Spleen (tissue), 11 donors: ENCODE measurements at regions not wholly inside any gene's neighbourhood (a gene's known extent, or its start where the extent isn't known, plus 50 kb on each side); places are given as distances from the start of the nearest gene placed in this dataset.

Experiments used
- DNase-seq: peaks from one replicate; pipeline ENCODE4 v3.0.0-alpha.2; 2020
- H3K27ac ChIP-seq, 8 donors: fragments of 200-600 bp; sonication (generic) in 7 of 8; 1 replicate in 4 of 8; 2 replicates in 4 of 8; pipeline versions ENCODE4 v1.5.0 to v1.8.0; 2016 to 2021; ENCODE audit warnings: inconsistent platforms in 4 of 8, mild to moderate bottlenecking in 4 of 8, moderate library complexity in 1 of 8
- H3K27me3 ChIP-seq, 7 donors: fragments of 200-600 bp; sonication (generic) in 6 of 7; replicated peaks in 1 of 7; 1 replicate in 4 of 7; 2 replicates in 3 of 7; pipeline versions ENCODE4 v1.5.0 to v1.8.0; 2016 to 2021; ENCODE audit warnings: inconsistent platforms in 3 of 7, mild to moderate bottlenecking in 1 of 7
- H3K36me3 ChIP-seq, 6 donors: fragments of 200-600 bp; sonication (generic) in 5 of 6; 1 replicate in 4 of 6; 2 replicates in 2 of 6; pipeline versions ENCODE4 v1.5.0 to v1.8.0; 2016 to 2021; ENCODE audit warnings: inconsistent platforms in 2 of 6
- H3K4me1 ChIP-seq, 6 donors: fragments of 200-600 bp; sonication (generic) in 5 of 6; 1 replicate in 3 of 6; 2 replicates in 3 of 6; pipeline versions ENCODE4 v1.5.0 to v1.8.0; 2016 to 2021; ENCODE audit warnings: inconsistent platforms in 3 of 6
- H3K4me3 ChIP-seq, 8 donors: fragments of 200-600 bp; sonication (generic) in 7 of 8; 1 replicate in 4 of 8; 2 replicates in 4 of 8; pipeline versions ENCODE4 v1.5.0 to v1.8.0; 2016 to 2021; ENCODE audit warnings: inconsistent platforms in 4 of 8, mild to moderate bottlenecking in 4 of 8, moderate library complexity in 2 of 8
- H3K9me3 ChIP-seq, 8 donors: fragments of 200-600 bp; sonication (generic) in 7 of 8; 1 replicate in 4 of 8; 2 replicates in 4 of 8; pipeline versions ENCODE4 v1.5.0 to v1.8.0; 2016 to 2021; ENCODE audit warnings: inconsistent platforms in 4 of 8
- POLR2A ChIP-seq, 3 donors: fragments of 450-650 bp; IDR thresholded peaks; one replicate each; pipeline ENCODE4 v1.5.1; 2017; ENCODE audit warnings: antibody characterized with exemption in 3 of 3, mild to moderate bottlenecking in 1 of 3
- POLR2AphosphoS5 ChIP-seq, 3 donors: sonication (generic); formaldehyde crosslinking; IDR thresholded peaks; one replicate each; pipeline ENCODE4 v1.5.1; 2017; ENCODE audit warnings: antibody characterized with exemption in 3 of 3
- WGBS, 5 donors: extraction: QIAGEN DNeasy Blood & Tissue Kit in 3 of 5; methylation state at CpG; one replicate each; pipeline versions ENCODE4 v1.1.5 to v1.1.7; 2013 to 2018; 5-methylcytosine and 5-hydroxymethylcytosine counted together
- intact Hi-C: fragments of 100-400 bp; cut with DNase I; formaldehyde crosslinking; loops from one replicate; pipeline ENCODE4 v1.15.0; 2023; ENCODE audit warnings: low total_unique reads
- TF ChIP-seq, protein P1 (sequence below), 11 experiments: fragments of 200-600 bp in 7 of 11; fragments of 450-650 bp in 4 of 11; sonication (generic) in 4 of 11; IDR thresholded peaks in 8 of 11; conservative IDR thresholded peaks in 3 of 11; 1 replicate in 7 of 11; 2 replicates in 4 of 11; pipeline versions ENCODE4 v1.4.0 to v1.8.0; 2016 to 2021; ENCODE audit warnings: antibody characterized with exemption in 11 of 11, inconsistent platforms in 4 of 11, mild to moderate bottlenecking in 1 of 11
- donor health status: healthy with polysubstance abuse.
- donor health status: DM: no; HTN: no; CAD: no; lungs with moderate emphysema.
- donor health status: DM: no; HTN: no; CAD: no.
- donor health status: Bipolar disorder and iron deficiency.
- donor health status: healthy.
- donor health status: DM: no; HTN: no; CAD: no.
- donor health status: DM: yes; HTN: yes; CAD: no.

DNA sequence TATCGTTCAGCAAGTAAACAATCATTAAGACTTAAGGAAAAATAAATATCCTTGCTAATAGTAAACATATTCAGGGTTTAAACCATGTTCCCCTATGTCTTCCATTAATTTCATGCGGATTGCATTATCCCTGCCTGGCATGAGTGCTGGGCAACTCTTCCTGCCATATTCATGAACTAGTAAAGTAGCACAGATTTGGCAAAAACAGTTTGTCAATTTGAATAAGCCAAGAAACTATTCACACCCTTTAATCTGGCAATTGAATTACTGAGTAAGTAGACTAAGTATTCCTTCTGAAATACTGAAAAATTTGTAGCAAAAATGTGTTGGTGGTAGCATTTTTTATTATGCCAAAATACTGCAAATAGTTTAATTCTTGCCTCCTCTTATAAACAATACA, 512.0 kb downstream of the NLGN4X start:
- DNase-seq: no peak
- H3K9me3 ChIP-seq: peaks cover 0 to 14% (median 0%) of the 10 kb centered on the region in 8 donors
- no peak overlapping the region for H3K27ac ChIP-seq
- intact Hi-C loops: no loop called here
- no peaks in the 10 kb centered on the region for H3K36me3 ChIP-seq
- TF ChIP-seq POLR2A (IDR thresholded peaks at IDR 0.05) (no peak), POLR2AphosphoS5 (IDR thresholded peaks at IDR 0.05) (no peak)
- TF ChIP-seq, protein P1, sequence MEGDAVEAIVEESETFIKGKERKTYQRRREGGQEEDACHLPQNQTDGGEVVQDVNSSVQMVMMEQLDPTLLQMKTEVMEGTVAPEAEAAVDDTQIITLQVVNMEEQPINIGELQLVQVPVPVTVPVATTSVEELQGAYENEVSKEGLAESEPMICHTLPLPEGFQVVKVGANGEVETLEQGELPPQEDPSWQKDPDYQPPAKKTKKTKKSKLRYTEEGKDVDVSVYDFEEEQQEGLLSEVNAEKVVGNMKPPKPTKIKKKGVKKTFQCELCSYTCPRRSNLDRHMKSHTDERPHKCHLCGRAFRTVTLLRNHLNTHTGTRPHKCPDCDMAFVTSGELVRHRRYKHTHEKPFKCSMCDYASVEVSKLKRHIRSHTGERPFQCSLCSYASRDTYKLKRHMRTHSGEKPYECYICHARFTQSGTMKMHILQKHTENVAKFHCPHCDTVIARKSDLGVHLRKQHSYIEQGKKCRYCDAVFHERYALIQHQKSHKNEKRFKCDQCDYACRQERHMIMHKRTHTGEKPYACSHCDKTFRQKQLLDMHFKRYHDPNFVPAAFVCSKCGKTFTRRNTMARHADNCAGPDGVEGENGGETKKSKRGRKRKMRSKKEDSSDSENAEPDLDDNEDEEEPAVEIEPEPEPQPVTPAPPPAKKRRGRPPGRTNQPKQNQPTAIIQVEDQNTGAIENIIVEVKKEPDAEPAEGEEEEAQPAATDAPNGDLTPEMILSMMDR (IDR thresholded peaks at IDR 0.05 in 8 of 11, conservative IDR thresholded peaks at IDR 0.05 in 3 of 11): no peak
- WGBS, 5 donors: 65 to 87% (median 78%) methylated on average over 2 of the region's 2 CpGs
- no peak overlapping the region for H3K4me3 ChIP-seq
- no peaks in the 10 kb centered on the region for H3K4me1 ChIP-seq
- H3K27me3 ChIP-seq: no peaks in the 10 kb centered on the region

DNA sequence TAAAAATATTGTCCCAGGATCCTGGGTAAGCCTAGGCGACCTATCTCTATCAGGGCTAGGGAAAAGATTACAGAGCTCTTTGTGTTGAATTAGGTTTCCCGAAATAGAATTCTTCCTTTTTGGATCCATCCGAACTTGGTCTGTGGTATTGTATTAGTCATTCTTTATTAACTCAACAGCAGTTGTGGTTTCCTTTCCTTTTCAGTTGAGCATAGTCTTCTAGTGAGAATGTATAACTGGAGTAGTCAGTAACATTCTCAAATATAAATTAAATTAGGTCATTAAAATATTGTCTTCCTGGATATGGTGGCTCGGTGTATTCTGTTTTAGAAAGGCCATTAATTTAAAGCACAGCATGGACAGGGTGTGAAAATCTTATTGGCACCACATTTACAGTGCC, 520.4 kb downstream of the NLGN4X start:
- intact Hi-C loops: no loop called here
- H3K36me3 ChIP-seq: no peaks in the 10 kb centered on the region
- TF ChIP-seq POLR2AphosphoS5 (IDR thresholded peaks at IDR 0.05): no peak
- TF ChIP-seq, protein P1 (IDR thresholded peaks at IDR 0.05 in 8 of 11, conservative IDR thresholded peaks at IDR 0.05 in 3 of 11): no peak
- TF ChIP-seq POLR2A (IDR thresholded peaks at IDR 0.05): no peak
- WGBS, 5 donors: 27 to 60% (median 48%) methylated on average over 4 of the region's 4 CpGs
- no peak for DNase-seq
- no peak overlapping the region for H3K4me3 ChIP-seq
- no peak overlapping the region for H3K27ac ChIP-seq
- no peaks in the 10 kb centered on the region for H3K9me3 ChIP-seq
- no peaks in the 10 kb centered on the region for H3K27me3 ChIP-seq
- H3K4me1 ChIP-seq: no peaks in the 10 kb centered on the region

DNA sequence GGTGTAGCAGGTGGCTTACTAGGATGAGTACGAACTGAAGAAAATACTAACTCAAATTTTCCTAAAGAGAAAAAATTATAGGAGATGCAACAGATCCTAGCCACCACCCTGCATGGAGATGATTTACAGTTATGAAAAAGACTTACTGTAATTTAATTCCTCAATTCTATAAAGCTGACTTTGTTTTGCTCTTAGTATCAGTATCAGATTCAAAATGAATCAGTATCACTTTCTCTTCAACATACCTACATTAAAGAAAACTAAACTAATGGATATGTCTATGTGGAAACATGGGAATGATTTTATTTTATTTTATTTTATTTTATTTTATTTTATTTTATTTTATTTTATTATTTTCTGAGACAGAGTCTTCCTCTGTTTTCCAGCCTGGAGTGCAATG, 525.8 kb downstream of the NLGN4X start:
- Histone ChIP-seq H3K27me3 (no peaks in the 10 kb centered on the region), H3K9me3 (no peaks in the 10 kb centered on the region), H3K27ac (no peak overlapping the region), H3K4me1 (no peaks in the 10 kb centered on the region), H3K36me3 (no peaks in the 10 kb centered on the region), H3K4me3 (no peak overlapping the region)
- no peak for DNase-seq
- WGBS, 5 donors: 77 to 100% (median 92%) methylated on average over 1 of the region's 1 CpG
- intact Hi-C loops: no loop called here
- TF ChIP-seq, protein P1 (IDR thresholded peaks at IDR 0.05 in 8 of 11, conservative IDR thresholded peaks at IDR 0.05 in 3 of 11): no peak
- TF ChIP-seq POLR2A (IDR thresholded peaks at IDR 0.05) (no peak), POLR2AphosphoS5 (IDR thresholded peaks at IDR 0.05) (no peak)

DNA sequence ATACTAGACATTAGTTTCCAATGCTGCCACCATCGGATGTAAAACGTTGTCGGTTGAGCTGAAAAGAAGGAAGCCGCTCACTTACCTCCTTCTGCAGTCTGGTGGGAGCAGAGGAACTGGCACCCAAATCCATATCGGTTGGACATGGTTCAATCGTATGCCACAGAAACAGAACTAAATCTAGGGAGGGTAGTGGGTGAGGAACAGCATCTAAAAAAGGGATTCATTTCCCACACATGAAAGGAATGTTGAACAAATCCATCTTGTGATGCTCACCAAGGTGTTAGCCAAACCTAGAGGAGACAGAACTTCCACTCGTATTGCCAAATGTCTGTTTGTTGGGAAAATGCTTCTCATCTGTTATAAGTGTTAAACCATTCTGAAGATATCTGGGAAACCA, 532.7 kb downstream of the NLGN4X start:
- Histone ChIP-seq H3K4me1 (no peaks in the 10 kb centered on the region), H3K27ac (no peak overlapping the region), H3K27me3 (no peaks in the 10 kb centered on the region), H3K36me3 (no peaks in the 10 kb centered on the region), H3K4me3 (no peak overlapping the region), H3K9me3 (no peaks in the 10 kb centered on the region)
- no peak for DNase-seq
- 92 to 96% (median 94%) methylated on average over 7 of the region's 7 CpGs for whole genome bisulfite sequencing, 5 donors
- intact Hi-C loops: no loop called here
- TF ChIP-seq POLR2AphosphoS5 (IDR thresholded peaks at IDR 0.05) (no peak), POLR2A (IDR thresholded peaks at IDR 0.05) (no peak)
- TF ChIP-seq, protein P1 (IDR thresholded peaks at IDR 0.05 in 8 of 11, conservative IDR thresholded peaks at IDR 0.05 in 3 of 11): no peak
